ENCODE measurements at regions not wholly inside any gene's neighbourhood (a gene's known extent, or its start where the extent isn't known, plus 50 kb on each side); places are given as distances from the start of the nearest gene placed in this dataset.

DNA sequence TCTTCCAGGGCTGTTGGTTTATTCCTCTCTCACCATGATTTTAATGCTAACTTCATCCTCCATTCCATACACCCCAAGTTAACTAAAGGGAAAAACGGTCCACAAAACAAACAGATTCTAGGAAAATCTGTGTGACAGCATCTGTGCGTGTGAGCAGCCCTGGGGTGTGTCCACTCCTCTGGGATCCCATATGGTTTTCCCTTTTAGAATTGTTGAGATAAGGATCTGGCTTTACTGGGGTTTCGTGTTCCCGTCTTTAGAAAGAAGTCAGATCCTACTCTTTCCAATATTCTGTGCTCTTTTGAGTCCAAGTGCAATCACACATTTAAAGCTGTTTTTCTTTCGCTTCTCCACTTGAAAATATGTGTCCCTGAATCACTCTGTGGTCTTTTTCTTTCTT is 257.1 kb downstream of the KLF6 start:
- Histone ChIP-seq H3K36me3 (ENCODE audit: control insufficient read depth, insufficient read depth, low read length) (no peaks in the 10 kb centered on the region), H3K4me3 (ENCODE audit: low read depth, low read length) (no peak overlapping the region), H3K27me3 (ENCODE audit: control insufficient read depth, insufficient read depth, low read length) (no peaks in the 10 kb centered on the region)
- TF ChIP-seq, protein P1, sequence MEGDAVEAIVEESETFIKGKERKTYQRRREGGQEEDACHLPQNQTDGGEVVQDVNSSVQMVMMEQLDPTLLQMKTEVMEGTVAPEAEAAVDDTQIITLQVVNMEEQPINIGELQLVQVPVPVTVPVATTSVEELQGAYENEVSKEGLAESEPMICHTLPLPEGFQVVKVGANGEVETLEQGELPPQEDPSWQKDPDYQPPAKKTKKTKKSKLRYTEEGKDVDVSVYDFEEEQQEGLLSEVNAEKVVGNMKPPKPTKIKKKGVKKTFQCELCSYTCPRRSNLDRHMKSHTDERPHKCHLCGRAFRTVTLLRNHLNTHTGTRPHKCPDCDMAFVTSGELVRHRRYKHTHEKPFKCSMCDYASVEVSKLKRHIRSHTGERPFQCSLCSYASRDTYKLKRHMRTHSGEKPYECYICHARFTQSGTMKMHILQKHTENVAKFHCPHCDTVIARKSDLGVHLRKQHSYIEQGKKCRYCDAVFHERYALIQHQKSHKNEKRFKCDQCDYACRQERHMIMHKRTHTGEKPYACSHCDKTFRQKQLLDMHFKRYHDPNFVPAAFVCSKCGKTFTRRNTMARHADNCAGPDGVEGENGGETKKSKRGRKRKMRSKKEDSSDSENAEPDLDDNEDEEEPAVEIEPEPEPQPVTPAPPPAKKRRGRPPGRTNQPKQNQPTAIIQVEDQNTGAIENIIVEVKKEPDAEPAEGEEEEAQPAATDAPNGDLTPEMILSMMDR (IDR thresholded peaks at IDR 0.05; ENCODE audit: insufficient read depth, low read length, poor library complexity, severe bottlenecking), result no peak
- DNase-seq (ENCODE audit: low read depth), result no peak

DNA sequence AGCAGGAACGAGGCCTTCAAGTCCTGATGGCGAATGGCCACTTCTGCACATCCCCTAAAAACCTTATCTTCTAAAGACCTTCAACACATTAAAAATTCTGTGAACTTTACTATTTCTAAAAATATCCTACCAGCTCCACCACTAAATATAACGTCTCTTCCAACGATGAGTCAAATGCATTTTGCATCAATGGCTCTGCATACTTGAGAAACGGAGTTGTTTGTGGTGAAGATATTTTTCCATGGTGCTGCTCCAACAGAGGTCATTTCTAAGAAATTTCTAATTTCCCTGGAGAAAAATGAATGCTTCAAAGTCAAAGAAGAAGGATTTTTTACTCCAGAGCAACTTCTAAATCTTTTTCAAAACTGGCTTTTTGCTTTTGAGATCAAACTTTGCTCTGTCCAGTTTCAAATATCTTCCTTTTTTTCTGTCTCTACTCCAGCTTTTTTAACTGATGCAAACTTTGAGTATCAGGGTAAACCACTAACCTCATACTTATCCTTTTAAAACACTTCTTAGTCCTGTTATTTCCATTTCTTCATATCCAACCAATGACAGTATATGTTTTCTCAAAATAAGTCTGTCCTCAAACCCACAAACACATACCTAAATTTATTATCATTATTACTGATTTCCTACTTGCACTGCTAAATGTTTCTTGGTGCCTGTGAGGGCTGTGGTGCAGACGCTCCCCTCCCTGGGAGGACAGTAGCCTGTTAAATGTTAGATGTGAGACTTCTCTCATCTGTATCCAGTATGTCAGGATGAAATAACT is 258.1 kb downstream of the KLF6 start:
- no peak for DNase-seq (ENCODE audit: low read depth)
- Histone ChIP-seq H3K4me3 (ENCODE audit: low read depth, low read length) (no peak overlapping the region), H3K36me3 (ENCODE audit: control insufficient read depth, insufficient read depth, low read length) (no peaks in the 10 kb centered on the region), H3K27me3 (ENCODE audit: control insufficient read depth, insufficient read depth, low read length) (no peaks in the 10 kb centered on the region)
- TF ChIP-seq, protein P1 (IDR thresholded peaks at IDR 0.05; ENCODE audit: insufficient read depth, low read length, poor library complexity, severe bottlenecking), result no peak

DNA sequence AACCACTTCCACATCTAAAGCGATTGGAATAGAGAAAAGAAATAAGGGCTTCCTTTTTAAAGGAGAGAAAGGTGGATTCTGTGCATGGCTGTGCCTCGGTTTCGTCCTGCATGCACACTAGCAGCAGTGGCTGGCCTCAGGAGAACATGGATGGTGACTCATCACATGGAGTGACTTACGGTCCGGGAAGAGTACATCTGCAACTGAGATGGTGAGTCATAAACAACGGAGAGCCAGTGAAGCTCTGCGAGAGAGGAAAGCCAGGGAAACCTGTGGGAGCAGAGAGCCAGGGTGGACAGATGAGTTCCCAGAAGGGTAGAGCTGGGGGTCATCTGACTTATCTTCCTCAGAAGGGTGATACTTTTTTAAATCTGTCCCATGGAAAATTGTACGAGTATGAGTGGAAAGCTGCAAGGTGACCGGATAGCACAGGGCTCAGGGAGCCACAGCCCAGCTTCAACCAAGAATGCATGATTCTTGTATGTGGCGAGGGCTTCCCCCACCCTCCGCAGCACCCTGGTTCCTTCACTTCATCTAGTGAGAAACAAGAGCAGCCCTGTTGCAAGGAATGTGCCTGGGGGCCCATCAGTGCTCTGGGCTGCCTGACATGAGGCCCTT is 259.1 kb downstream of the KLF6 start:
- TF ChIP-seq, protein P1 (IDR thresholded peaks at IDR 0.05; ENCODE audit: insufficient read depth, low read length, poor library complexity, severe bottlenecking), result no peak
- no peak overlapping the region for H3K4me3 ChIP-seq (ENCODE audit: low read depth, low read length)
- peak; percentile 98 for DNase-seq (ENCODE audit: low read depth)
- H3K27me3 ChIP-seq (ENCODE audit: control insufficient read depth, insufficient read depth, low read length), result no peaks in the 10 kb centered on the region
- no peaks in the 10 kb centered on the region for H3K36me3 ChIP-seq (ENCODE audit: control insufficient read depth, insufficient read depth, low read length)

DNA sequence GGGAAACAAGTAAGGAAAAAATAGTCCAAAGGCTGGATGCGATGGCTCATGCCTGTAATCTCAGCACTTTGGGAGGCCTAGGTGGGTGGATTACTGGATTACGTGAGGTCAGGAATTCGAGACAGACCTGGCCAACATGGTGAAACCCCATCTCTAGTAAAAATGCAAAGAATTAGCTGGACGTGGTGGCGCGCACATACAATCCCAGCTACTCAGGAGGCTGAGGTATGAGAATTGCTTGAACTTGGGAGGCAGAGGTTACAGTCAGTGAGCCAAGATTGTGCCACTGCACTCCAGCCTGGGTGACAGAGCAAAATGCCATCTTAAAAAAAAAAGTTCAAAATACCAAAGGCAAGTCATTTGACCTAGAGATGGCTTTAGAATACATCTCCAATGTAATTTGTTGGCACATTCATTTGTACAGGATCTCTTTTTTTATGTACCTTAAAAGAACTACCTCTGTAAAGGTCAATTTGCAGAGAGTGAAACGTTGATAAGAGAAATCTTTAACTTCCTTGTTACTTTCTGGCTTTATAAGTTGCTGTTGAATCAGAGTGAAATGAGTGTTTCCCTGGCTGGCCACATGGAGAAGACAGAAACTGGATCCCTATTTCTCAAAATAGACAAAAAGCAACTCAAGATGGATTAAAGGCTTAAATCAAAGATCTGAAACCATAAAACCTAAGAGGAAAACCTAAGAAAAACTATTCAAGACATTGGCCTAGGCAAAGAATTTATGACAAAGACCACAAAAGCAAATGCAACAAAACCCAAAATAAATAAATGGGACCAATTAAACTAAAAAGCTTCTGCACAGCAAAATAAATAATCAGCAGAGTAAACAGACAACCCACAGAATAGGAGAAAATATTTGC is 260.7 kb downstream of the KLF6 start:
- Histone ChIP-seq H3K4me3 (ENCODE audit: low read depth, low read length) (no peak overlapping the region), H3K36me3 (ENCODE audit: control insufficient read depth, insufficient read depth, low read length) (no peaks in the 10 kb centered on the region), H3K27me3 (ENCODE audit: control insufficient read depth, insufficient read depth, low read length) (no peaks in the 10 kb centered on the region)
- no peak for DNase-seq (ENCODE audit: low read depth)
- TF ChIP-seq, protein P1 (IDR thresholded peaks at IDR 0.05; ENCODE audit: insufficient read depth, low read length, poor library complexity, severe bottlenecking), result no peak

DNA sequence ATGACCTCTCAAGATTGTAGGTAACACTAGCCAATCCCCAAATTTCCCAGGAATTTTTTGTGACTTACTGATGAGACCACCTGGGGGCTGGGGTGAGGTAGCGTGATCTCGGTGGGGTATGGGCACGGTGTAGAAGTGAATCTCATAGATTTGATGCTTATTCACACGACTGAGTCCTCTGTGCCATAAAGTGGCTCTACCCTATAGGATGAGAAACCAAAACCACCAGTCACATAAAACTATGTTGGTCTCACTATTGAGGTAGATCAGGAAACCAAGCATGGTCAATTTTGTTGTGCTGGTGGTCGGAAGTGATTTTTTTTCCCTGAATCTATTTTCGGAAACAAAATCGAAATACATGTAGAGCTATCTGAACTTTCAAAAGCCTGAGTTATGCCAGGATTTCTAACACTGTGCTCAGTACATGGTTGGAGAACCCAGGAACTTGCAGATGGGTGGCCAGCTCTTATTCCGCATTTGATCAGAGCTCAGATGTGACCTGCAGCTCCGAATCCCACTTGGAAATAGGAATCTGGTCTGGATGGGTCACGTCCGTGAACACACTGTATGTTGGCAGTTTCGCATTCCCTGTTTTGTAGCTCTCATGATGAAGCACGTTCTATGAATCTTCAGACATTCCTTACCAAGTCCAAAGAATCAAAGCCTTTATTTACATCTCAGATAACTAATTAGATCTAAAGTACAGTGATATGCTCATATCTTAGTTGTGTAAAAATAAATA is 261.5 kb downstream of the KLF6 start:
- Histone ChIP-seq H3K27me3 (ENCODE audit: control insufficient read depth, insufficient read depth, low read length) (no peaks in the 10 kb centered on the region), H3K36me3 (ENCODE audit: control insufficient read depth, insufficient read depth, low read length) (no peaks in the 10 kb centered on the region), H3K4me3 (ENCODE audit: low read depth, low read length) (no peak overlapping the region)
- TF ChIP-seq, protein P1 (IDR thresholded peaks at IDR 0.05; ENCODE audit: insufficient read depth, low read length, poor library complexity, severe bottlenecking), result no peak
- DNase-seq (ENCODE audit: low read depth), result no peak

All from kidney epithelial cell (primary cell).